ENCODE measurements at regions not wholly inside any gene's neighbourhood (a gene's known extent, or its start where the extent isn't known, plus 50 kb on each side); places are given as distances from the start of the nearest gene placed in this dataset.

GRCh38 chr11:70841264-70841663 is 411.1 kb downstream of the SHANK2 start:
- Histone ChIP-seq H3K9me3 (replicated peaks; ENCODE audit: control insufficient read depth, low read depth, low read length) (peaks cover 7% of the 10 kb centered on the region), H3K27me3 (ENCODE audit: control insufficient read depth, insufficient read depth, low read length) (peaks cover 9% of the 10 kb centered on the region), H3K36me3 (ENCODE audit: control insufficient read depth, insufficient read depth, low read length) (no peaks in the 10 kb centered on the region), H3K4me1 (ENCODE audit: control insufficient read depth, insufficient read depth, low read length) (no peaks in the 10 kb centered on the region), H3K4me3 (ENCODE audit: low read length) (no peak overlapping the region), H3K27ac (ENCODE audit: low read length) (no peak overlapping the region)
- WGBS (ENCODE audit: insufficient coverage) = 93% methylated on average over 7 of the region's 8 CpGs
- no peak for DNase-seq

- peaks cover 9% of the 10 kb centered on the region for H3K27me3 ChIP-seq (ENCODE audit: control insufficient read depth, insufficient read depth, low read length)
- WGBS (ENCODE audit: insufficient coverage) = 71% methylated on average over 6 of the region's 6 CpGs
Observed at GRCh38 chr11:70842256-70842655, 410.1 kb downstream of the SHANK2 start.

GRCh38 chr11:70842701-70843100 is 409.7 kb downstream of the SHANK2 start:
- peaks cover 4% of the 10 kb centered on the region for H3K9me3 ChIP-seq (replicated peaks; ENCODE audit: control insufficient read depth, low read depth, low read length)
- DNase-seq = no peak
- H3K4me1 ChIP-seq (ENCODE audit: control insufficient read depth, insufficient read depth, low read length) = no peaks in the 10 kb centered on the region
- H3K36me3 ChIP-seq (ENCODE audit: control insufficient read depth, insufficient read depth, low read length) = no peaks in the 10 kb centered on the region
- H3K27ac ChIP-seq (ENCODE audit: low read length) = no peak overlapping the region
- 77% methylated on average over 11 of the region's 14 CpGs for WGBS (ENCODE audit: insufficient coverage)
- H3K27me3 ChIP-seq (ENCODE audit: control insufficient read depth, insufficient read depth, low read length) = peaks cover 9% of the 10 kb centered on the region
- no peak overlapping the region for H3K4me3 ChIP-seq (ENCODE audit: low read length)

More at GRCh38 chr11:70842256-70842655, 410.1 kb downstream of the SHANK2 start:
- Histone ChIP-seq H3K4me3 (ENCODE audit: low read length) (no peak overlapping the region), H3K36me3 (ENCODE audit: control insufficient read depth, insufficient read depth, low read length) (no peaks in the 10 kb centered on the region), H3K9me3 (replicated peaks; ENCODE audit: control insufficient read depth, low read depth, low read length) (peaks cover 5% of the 10 kb centered on the region), H3K4me1 (ENCODE audit: control insufficient read depth, insufficient read depth, low read length) (no peaks in the 10 kb centered on the region), H3K27ac (ENCODE audit: low read length) (no peak overlapping the region)
- DNase-seq = no peak

GRCh38 chr11:70843906-70844305 is 408.5 kb downstream of the SHANK2 start:
- Histone ChIP-seq H3K4me3 (ENCODE audit: low read length) (no peak overlapping the region), H3K27ac (ENCODE audit: low read length) (no peak overlapping the region), H3K27me3 (ENCODE audit: control insufficient read depth, insufficient read depth, low read length) (peaks cover 9% of the 10 kb centered on the region), H3K4me1 (ENCODE audit: control insufficient read depth, insufficient read depth, low read length) (no peaks in the 10 kb centered on the region), H3K36me3 (ENCODE audit: control insufficient read depth, insufficient read depth, low read length) (no peaks in the 10 kb centered on the region), H3K9me3 (replicated peaks; ENCODE audit: control insufficient read depth, low read depth, low read length) (no peaks in the 10 kb centered on the region)
- no peak for DNase-seq
- WGBS (ENCODE audit: insufficient coverage) = 90% methylated on average over 4 of the region's 6 CpGs

- no peaks in the 10 kb centered on the region for H3K36me3 ChIP-seq (ENCODE audit: control insufficient read depth, insufficient read depth, low read length)
- no peaks in the 10 kb centered on the region for H3K4me1 ChIP-seq (ENCODE audit: control insufficient read depth, insufficient read depth, low read length)
- DNase-seq = no peak
- WGBS (ENCODE audit: insufficient coverage) = 86% methylated on average over 12 of the region's 14 CpGs
- peaks cover 9% of the 10 kb centered on the region for H3K27me3 ChIP-seq (ENCODE audit: control insufficient read depth, insufficient read depth, low read length)
- no peak overlapping the region for H3K4me3 ChIP-seq (ENCODE audit: low read length)
- no peak overlapping the region for H3K27ac ChIP-seq (ENCODE audit: low read length)
- no peaks in the 10 kb centered on the region for H3K9me3 ChIP-seq (replicated peaks; ENCODE audit: control insufficient read depth, low read depth, low read length)
Observed at GRCh38 chr11:70844387-70844786, 408.0 kb downstream of the SHANK2 start.

- peak; percentile 16 for DNase-seq
Observed at GRCh38 chr11:70845591-70846041, 406.8 kb downstream of the SHANK2 start.

GRCh38 chr11:70846781-70847655 is 405.4 kb downstream of the SHANK2 start:
- Histone ChIP-seq H3K27me3 (ENCODE audit: control insufficient read depth, insufficient read depth, low read length) (peaks cover 12% of the 10 kb centered on the region), H3K9me3 (replicated peaks; ENCODE audit: control insufficient read depth, low read depth, low read length) (no peaks in the 10 kb centered on the region), H3K4me3 (ENCODE audit: low read length) (no peak overlapping the region), H3K27ac (ENCODE audit: low read length) (no peak overlapping the region), H3K4me1 (ENCODE audit: control insufficient read depth, insufficient read depth, low read length) (no peaks in the 10 kb centered on the region), H3K36me3 (ENCODE audit: control insufficient read depth, insufficient read depth, low read length) (no peaks in the 10 kb centered on the region)
- WGBS (ENCODE audit: insufficient coverage) = 82% methylated on average over 22 of the region's 22 CpGs
- no peak for DNase-seq

More at GRCh38 chr11:70845591-70846041, 406.8 kb downstream of the SHANK2 start:
- H3K27ac ChIP-seq (ENCODE audit: low read length) = no peak overlapping the region
- peaks cover 13% of the 10 kb centered on the region for H3K27me3 ChIP-seq (ENCODE audit: control insufficient read depth, insufficient read depth, low read length)
- WGBS (ENCODE audit: insufficient coverage) = 37% methylated on average over 11 of the region's 16 CpGs
- no peaks in the 10 kb centered on the region for H3K4me1 ChIP-seq (ENCODE audit: control insufficient read depth, insufficient read depth, low read length)
- H3K9me3 ChIP-seq (replicated peaks; ENCODE audit: control insufficient read depth, low read depth, low read length) = no peaks in the 10 kb centered on the region
- no peaks in the 10 kb centered on the region for H3K36me3 ChIP-seq (ENCODE audit: control insufficient read depth, insufficient read depth, low read length)
- no peak overlapping the region for H3K4me3 ChIP-seq (ENCODE audit: low read length)

GRCh38 chr11:70848243-70848750 is 404.1 kb downstream of the SHANK2 start:
- Histone ChIP-seq H3K36me3 (ENCODE audit: control insufficient read depth, insufficient read depth, low read length) (no peaks in the 10 kb centered on the region), H3K9me3 (replicated peaks; ENCODE audit: control insufficient read depth, low read depth, low read length) (no peaks in the 10 kb centered on the region), H3K27me3 (ENCODE audit: control insufficient read depth, insufficient read depth, low read length) (peaks cover 12% of the 10 kb centered on the region), H3K4me1 (ENCODE audit: control insufficient read depth, insufficient read depth, low read length) (peaks cover 4% of the 10 kb centered on the region), H3K4me3 (ENCODE audit: low read length) (no peak overlapping the region), H3K27ac (ENCODE audit: low read length) (no peak overlapping the region)
- WGBS (ENCODE audit: insufficient coverage) = 91% methylated on average over 12 of the region's 13 CpGs
- no peak for DNase-seq

- no peak for DNase-seq
- H3K4me1 ChIP-seq (ENCODE audit: control insufficient read depth, insufficient read depth, low read length) = peaks cover 5% of the 10 kb centered on the region
- no peaks in the 10 kb centered on the region for H3K9me3 ChIP-seq (replicated peaks; ENCODE audit: control insufficient read depth, low read depth, low read length)
- peaks cover 12% of the 10 kb centered on the region for H3K27me3 ChIP-seq (ENCODE audit: control insufficient read depth, insufficient read depth, low read length)
- H3K27ac ChIP-seq (ENCODE audit: low read length) = no peak overlapping the region
- no peaks in the 10 kb centered on the region for H3K36me3 ChIP-seq (ENCODE audit: control insufficient read depth, insufficient read depth, low read length)
- no CpG with 5 or more reads among the region's 3 CpGs for WGBS (ENCODE audit: insufficient coverage)
- H3K4me3 ChIP-seq (ENCODE audit: low read length) = no peak overlapping the region
Observed at GRCh38 chr11:70849031-70849430, 403.3 kb downstream of the SHANK2 start.

- no peaks in the 10 kb centered on the region for H3K36me3 ChIP-seq (ENCODE audit: control insufficient read depth, insufficient read depth, low read length)
- no peak for DNase-seq
- H3K4me3 ChIP-seq (ENCODE audit: low read length) = no peak overlapping the region
- no peak overlapping the region for H3K27ac ChIP-seq (ENCODE audit: low read length)
- no peaks in the 10 kb centered on the region for H3K9me3 ChIP-seq (replicated peaks; ENCODE audit: control insufficient read depth, low read depth, low read length)
- H3K27me3 ChIP-seq (ENCODE audit: control insufficient read depth, insufficient read depth, low read length) = peaks cover 10% of the 10 kb centered on the region
- H3K4me1 ChIP-seq (ENCODE audit: control insufficient read depth, insufficient read depth, low read length) = peaks cover 5% of the 10 kb centered on the region
- no CpG with 5 or more reads among the region's 3 CpGs for WGBS (ENCODE audit: insufficient coverage)
Observed at GRCh38 chr11:70851308-70851707, 401.1 kb downstream of the SHANK2 start.
